GM13976 (cell line): ENCODE measurements at regions not wholly inside any gene's neighbourhood (a gene's known extent, or its start where the extent isn't known, plus 50 kb on each side); places are given as distances from the start of the nearest gene placed in this dataset.

Experiments used
- DNase-seq: peaks from one replicate; pipeline ENCODE4 v3.0.0; 2012; ENCODE audit warnings: low spot score
- in situ Hi-C: fragments of 300-500 bp; cut with MboI; formaldehyde crosslinking; loops from one replicate; pipeline ENCODE4 v1.12.0; 2022; ENCODE audit warnings: low sequenced_read_pairs, mixed read lengths, inconsistent platforms; ENCODE audit not compliant: unreplicated experiment
- TF ChIP-seq, protein P1 (sequence below): IDR thresholded peaks from 2 replicates; pipeline ENCODE4 v1.5.1; 2012; ENCODE audit warnings: borderline replicate concordance, mild to moderate bottlenecking; ENCODE audit not compliant: insufficient read depth; ENCODE audit errors: extremely low read depth, missing control alignments, control extremely low read depth

- in situ Hi-C loops, result no loop called here
- TF ChIP-seq, protein P1, sequence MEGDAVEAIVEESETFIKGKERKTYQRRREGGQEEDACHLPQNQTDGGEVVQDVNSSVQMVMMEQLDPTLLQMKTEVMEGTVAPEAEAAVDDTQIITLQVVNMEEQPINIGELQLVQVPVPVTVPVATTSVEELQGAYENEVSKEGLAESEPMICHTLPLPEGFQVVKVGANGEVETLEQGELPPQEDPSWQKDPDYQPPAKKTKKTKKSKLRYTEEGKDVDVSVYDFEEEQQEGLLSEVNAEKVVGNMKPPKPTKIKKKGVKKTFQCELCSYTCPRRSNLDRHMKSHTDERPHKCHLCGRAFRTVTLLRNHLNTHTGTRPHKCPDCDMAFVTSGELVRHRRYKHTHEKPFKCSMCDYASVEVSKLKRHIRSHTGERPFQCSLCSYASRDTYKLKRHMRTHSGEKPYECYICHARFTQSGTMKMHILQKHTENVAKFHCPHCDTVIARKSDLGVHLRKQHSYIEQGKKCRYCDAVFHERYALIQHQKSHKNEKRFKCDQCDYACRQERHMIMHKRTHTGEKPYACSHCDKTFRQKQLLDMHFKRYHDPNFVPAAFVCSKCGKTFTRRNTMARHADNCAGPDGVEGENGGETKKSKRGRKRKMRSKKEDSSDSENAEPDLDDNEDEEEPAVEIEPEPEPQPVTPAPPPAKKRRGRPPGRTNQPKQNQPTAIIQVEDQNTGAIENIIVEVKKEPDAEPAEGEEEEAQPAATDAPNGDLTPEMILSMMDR, result no peak
Measured at GRCh38 chr2:23322567-23323197, 62.3 kb upstream of the KLHL29 start.

GRCh38 chr2:23323198-23323916 lies 61.6 kb upstream of the KLHL29 start:
- no peak for DNase-seq
- in situ Hi-C loops, result no loop called here
- TF ChIP-seq, protein P1, result no peak

More at GRCh38 chr2:23322567-23323197, 62.3 kb upstream of the KLHL29 start:
- no peak for DNase-seq

- DNase-seq, result no peak
- TF ChIP-seq, protein P1, result no peak
- in situ Hi-C loops, result no loop called here
Measured at GRCh38 chr2:23323917-23324680, 60.9 kb upstream of the KLHL29 start.

GRCh38 chr2:23326330-23326729 lies 58.6 kb upstream of the KLHL29 start:
- TF ChIP-seq, protein P1, result no peak
- in situ Hi-C loops, result no loop called here
- DNase-seq, result no peak

- TF ChIP-seq, protein P1, result no peak
- in situ Hi-C loops, result no loop called here
- DNase-seq, result no peak
Measured at GRCh38 chr2:23327416-23327815, 57.6 kb upstream of the KLHL29 start.

GRCh38 chr2:23327887-23328286 lies 57.1 kb upstream of the KLHL29 start:
- no peak for DNase-seq
- in situ Hi-C loops, result no loop called here
- TF ChIP-seq, protein P1, result no peak
